Non-pigmented ciliary epithelial cell (primary cell): ENCODE measurements at regions not wholly inside any gene's neighbourhood (a gene's known extent, or its start where the extent isn't known, plus 50 kb on each side); places are given as distances from the start of the nearest gene placed in this dataset.

ENCODE experiments used
- DNase-seq: peaks from one replicate; pipeline ENCODE4 v3.0.0-alpha.2; 2010; ENCODE audit warnings: low read depth

DNA sequence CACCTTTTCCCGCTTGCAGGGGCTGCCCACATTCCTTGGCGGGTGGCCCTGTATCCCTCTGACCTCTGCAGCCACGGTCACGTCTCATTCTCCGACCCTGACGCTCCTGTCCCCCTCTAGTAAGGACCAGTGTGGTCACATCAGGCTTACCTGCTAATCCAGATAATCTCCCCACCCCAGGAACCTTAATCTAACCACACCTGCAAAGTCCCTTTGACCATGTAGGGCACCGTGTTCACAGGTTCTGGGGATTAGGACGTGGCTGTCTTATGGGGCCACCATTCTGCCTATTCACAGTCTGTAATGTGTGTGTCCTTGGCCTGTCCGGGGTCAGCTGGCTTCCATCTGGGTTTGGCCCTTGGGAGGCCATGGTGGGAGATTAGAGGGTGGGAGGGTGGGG lies 368.9 kb downstream of the AACS start:
- no peak for DNase-seq

DNA sequence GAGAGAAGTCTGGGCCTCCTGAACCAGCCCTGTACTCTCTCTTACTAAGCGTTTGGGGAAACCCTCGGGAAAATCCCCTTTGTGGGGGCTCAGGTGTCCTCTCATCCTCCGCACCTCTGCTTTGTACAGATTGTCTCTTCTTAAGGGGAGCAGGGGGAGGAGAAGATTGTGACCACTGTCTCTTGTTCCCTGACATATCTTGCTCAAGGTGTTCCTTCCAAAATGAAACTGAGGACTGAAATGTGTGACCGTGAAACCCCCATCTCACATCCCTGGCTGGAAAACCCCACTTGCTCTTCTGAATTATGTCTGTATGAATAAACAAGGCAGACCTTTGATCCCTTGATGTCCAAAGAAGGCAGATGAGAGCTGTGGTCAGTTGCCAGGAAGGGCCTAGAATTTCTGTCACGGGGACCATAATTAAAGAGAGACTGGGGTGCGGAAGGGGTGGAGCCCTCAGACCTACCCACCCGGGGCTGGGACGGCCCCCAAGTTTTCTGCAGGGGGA lies 369.8 kb downstream of the AACS start:
- no peak for DNase-seq

DNA sequence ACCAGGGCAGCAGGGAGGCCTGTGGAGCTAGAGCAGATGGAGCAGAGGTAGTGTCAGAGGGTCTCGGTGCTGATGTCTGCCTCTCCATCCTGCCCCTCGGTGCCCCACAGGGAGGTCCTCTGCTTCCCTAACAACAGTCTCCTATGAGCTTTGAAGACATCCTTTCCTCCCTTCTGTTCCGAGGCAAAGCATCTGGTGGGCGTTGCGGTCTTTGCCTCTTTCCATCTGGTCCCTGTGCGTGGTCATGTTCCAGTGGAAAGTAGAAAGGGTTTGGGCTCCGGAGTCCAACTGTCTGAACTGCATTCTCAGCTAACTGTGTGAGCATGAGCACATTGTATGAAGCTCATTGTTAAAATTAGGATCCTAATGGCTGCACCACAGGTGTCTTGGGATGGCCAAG lies 370.6 kb downstream of the AACS start:
- no peak for DNase-seq

DNA sequence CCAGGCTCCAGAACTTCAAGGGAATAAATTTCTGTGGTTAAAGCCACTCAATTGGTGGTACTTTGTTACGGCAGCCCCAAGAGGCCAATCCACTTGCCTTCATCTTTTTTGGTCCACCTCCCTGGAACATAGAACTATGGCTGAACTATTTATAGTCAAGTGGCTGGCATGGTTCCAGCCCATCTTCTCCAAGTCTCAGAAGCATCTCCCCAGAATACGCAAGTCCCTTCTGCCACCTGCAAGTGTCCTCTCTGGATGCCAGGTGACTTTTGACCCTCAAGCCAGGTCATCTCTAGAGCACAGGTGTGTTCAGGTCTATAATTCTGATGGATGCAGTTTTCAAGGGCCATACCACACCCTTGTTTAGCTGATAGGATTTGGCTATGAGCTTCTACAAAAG lies 371.5 kb downstream of the AACS start:
- no peak for DNase-seq

DNA sequence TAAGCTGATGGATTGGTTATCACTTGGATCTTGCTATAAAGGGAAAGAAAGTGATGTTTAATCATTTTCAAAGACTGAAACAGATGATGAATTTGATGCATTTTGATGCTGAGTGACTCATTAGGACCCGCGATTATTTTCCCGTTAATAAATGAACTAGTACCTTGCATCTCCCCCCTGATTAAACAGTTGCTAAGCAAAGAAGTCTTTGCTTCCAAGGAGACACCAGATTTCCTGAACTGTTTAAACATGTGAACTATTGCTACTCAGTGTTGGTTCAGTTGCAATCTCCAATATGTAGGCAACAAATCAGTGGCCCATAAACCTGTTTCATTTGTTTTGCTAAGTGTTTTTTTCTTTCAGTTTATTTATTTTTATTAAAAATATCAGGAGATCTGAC lies 375.2 kb downstream of the AACS start:
- DNase-seq = no peak

DNA sequence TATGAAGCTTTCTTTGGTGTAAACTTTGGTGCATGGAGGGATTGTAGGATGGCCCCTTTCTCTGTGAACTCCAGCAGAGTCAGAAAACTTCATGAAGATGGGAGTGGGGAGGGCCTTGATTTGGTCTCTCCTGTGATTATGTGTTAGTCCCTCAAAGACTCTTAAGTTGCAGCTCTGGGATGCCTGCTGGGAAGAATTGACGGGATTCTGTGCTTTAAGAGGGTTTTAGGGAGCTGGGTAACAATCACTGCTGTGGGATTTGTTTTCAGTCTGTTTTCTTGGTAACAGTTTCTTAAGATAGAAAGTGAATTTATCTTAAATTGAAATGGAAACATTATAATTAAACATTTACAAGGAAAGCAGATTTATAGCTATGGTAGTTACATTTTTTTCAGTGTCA lies 378.1 kb downstream of the AACS start:
- DNase-seq = no peak

DNA sequence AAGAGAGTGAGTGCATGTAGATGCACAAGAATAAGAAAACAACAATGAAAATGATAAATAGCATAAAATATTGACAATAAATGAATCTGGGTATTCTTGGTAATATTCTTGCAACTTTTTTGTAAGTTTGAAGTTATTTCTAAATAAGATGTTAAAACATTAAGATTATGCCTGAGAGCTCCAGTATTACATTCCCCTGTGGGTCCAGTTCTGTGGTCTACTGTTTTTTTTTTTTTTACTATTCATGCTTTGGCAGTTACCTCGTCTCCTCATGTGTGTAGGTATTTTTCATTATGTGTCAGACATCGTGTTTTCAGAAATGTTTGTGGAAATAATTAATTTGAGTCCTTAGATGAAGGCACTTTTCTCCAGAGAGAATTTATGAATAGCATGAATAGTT lies 386.2 kb downstream of the AACS start:
- no peak for DNase-seq

DNA sequence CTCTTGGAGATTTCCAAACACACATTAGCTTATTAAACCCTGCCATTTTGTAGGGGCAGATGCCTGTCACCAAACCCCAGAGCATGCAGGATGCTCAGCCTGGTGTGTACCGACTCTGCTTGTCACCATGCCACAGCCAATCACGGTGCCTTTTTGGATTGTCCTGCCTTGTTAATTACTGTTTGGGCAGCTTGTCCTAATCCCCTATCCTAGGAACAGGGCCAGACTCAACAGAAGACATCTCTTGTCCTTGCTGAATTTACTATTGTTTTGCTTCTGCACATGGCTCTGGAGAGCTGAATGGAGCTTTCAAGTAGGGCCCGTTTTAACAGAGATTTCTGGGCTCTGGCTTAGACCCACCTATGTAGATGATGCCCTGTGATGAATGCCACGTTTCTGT lies 388.5 kb downstream of the AACS start:
- no peak for DNase-seq

DNA sequence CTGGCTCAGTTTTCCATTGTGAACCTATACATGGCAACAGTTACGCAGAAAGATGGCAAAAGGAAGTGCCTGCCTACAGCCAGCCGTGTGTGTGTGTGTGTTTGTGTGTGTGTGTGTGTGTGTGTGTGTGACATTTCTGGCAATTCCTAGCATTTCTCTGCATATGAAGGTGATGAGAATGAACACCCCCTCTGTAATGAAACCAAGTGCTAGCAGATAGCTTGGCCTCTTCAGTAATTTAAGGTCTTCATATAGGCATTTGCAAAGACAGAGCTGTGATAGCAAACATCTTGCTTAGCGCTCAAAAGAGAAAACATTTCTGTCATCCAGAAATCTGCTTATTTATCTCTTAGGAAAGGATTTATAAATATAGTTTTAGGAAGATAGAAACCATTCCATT lies 389.1 kb downstream of the AACS start:
- no peak for DNase-seq

DNA sequence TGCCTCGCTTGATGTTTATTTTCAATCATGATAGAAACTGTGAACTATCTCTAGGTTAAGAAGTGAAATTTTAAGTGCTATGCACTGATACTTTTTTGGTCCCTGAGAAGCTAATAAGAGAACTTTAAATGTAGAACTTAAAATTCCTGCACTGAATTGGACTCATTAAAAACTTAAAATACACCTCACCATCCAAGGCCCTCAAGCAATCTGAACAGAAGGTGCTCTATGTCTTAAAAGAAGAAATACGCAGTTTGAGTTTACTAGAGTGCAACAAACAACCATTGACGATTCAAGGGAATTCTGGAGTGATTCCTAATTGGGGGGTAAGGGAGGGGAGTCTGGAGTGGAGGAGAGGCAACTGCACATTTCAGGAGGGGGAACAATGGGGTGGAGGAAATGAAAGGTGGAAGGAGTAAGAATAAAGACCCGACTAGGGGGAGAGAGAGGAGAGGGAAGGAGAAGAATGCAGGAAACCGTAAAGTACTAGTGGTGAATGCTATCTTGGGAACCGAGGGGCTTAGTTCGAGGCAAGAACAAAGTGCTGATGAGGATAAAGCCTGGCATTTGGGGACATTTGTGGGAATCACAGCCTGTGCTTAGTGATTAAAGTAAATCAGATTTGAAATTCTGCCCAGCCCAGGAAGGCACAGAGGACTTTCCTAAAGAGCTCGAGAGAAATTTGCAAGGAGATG lies 389.7 kb downstream of the AACS start:
- DNase-seq = no peak

DNA sequence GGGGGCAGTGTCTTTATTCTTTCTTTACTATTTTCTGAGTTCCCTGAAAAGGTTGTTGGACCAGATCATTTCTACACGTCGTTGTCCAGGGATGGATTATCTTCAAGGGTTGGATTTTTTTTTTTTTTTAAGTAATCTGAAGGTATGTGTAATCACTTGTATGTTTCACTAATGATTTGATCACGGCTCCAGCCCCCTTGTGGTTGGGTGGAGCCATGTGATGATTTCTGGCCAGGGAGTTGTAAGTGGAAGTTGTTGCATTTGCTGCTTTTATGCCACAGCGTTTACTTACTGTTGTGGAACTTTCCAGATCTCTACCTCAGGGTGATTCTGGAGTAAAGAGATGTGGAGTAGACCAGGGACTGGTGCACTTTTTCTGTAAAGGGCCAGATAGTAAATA lies 390.3 kb downstream of the AACS start:
- DNase-seq = no peak

DNA sequence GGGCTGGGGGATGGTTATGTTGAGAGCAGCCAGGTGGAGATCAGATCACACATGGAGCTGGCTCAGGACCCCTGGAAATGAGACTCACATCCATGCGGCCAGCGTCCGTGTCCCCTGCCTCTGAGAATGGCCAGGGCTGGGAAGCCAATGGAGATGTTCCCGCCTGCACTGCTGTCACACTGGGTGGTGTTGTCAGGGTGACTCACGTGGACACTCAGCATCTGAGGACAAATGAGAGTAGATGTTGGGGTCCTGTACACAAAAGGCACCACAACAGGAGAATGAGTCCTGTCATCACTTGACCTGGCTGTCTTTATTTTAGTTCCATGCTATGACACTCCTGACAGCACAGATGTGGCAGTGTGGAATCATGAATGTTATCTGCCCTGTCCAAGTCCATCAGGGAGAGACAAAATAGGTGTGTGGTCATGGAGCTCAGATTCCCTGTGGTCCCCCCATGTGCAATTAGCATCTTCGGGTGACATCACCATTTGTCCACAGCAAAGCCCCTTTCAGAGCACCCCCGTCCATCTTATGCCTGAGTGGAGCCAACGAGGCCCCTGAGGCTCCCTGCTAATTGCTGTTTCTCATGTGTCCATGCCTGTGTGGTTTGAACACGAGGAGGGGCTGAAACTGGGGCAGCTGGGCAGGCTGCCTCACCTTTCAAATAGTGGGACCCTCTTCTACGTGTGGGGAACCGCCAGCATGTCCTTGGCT lies 393.5 kb downstream of the AACS start:
- no peak for DNase-seq

DNA sequence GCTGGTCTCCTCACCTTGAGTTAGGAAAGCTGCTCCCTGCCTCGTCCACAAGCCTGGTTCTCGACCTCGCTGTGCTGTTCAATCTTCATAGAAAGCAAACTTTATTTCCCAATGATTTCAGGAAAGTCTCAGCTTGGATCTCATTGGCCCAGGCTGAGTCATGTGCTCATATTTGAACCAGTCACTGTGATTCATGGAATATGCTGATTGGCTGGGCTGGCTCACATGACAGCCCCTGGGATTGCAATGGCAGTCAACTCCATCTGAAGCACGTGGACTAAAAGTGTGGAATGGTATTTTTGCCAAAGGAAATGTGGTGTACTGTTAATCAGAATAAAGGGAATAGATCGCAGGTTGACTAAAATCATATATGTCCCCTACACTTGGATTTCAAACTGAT lies 396.6 kb downstream of the AACS start:
- DNase-seq = no peak

DNA sequence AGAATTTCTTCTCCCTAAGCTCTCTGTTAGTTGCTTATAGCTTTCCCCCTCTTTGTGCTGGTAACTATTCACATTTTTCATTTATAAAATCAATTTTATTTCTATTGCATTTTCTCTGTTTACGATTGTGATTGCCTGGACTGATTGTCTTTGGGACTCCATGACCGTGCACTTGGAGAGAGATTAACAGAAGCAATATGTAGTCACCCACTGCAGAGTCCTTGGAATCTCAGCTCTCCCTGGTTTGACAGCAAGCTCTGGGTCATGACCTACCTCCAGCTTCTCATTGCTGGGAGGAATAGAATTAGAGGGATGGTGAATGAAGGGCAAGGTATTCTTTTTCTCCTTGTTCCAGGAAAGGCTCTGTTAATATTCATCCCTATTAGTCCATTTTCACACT lies 398.2 kb downstream of the AACS start:
- DNase-seq = no peak

DNA sequence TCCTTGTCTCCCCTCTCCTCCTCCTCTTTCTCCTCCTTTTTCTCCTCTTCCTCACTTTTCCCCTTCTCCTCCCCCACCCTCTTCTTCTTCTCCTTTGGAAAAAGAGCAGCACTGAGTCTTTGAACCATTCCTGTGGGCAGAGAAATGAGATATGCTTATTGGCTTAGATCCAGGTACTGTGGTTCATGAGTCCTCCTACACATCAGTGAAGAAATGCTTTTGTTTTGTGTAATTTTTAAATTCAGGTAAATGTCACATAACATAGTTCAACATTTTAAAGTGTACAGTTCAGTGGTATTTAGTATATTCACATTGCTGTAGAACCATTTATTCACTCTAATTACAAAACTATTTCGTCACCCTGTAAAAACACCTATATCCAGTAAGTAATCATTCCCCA lies 402.1 kb downstream of the AACS start:
- DNase-seq = no peak

DNA sequence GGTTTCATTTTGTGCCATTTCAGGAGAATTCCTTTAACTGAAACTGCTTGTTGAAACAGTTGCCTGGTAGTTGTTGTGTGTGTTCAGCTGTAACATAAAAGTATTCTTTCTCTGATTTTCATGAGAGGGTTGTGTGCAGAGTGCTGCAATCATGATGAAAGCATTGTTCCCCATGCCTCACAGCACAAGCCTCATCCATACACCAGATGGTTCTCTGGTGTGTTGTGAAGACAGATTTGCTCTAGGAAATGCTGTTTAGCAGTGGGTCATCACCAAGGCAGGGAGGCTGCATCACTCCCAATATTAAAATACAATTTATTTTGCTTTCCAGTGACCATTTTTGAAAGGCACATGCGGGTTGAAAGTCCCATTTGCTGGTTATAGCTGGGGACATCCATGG lies 404.4 kb downstream of the AACS start:
- no peak for DNase-seq

DNA sequence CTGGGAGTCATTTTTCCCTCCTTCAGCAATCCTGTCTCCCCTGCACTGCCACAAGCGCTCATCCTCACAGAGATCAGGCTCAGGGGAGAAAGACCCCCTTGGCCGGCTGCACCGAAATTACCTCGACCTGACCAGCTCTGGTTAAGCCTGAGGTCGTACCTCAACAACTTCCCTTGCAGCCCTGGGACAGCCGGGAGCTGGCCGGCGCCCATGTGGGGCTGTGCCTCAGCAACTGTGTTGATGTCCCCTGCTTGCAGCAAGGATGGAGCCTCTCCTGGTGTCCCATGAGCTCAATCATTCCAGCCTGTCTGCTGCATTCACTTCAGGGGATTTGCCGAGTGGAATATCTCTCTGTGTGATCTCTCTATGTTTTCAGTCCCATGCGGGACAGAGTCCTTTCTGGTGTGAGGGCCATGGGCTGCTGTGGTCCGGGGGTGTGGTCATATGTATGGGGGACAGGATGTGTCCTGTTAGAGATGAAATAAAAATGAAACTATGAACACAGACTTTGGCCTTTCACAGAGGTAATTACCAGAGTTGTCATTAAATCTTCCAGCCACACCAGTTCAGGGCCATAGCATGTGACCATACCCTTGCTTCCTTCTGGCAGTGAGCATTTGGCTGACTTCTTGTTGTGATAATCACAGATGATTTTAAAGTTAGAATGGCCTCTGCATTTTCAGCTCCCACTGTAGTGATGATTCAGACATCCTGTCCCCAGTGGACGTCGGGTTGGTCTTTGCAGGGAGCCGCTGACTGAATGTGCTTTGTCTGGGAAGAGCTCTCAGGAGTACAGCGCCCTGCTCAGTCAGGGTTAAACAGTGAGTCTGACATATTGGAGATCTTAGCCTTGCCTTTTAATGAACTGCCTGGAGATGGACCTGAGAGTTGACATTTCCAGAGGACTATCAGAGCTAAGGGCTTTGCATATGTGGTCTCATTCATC lies 405.9 kb downstream of the AACS start:
- no peak for DNase-seq

DNA sequence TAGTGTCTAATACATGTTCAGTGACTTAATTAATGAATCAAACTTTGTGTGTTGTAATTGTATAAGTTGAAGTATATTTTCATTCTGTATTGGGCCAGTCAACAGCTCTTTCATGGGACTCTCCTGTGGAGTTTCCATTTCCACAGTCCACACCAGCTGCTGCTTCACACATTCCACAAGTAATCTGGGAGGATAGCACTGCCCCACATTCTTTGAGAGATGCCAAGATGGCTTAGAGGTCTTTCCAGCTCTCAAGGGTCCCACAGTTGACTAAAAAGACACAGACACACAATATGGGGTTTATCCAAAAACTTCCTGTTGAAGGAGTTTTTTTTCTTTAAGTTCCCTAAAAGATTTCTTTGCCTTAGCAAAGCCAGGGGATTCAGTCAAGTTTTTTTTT lies 408.3 kb downstream of the AACS start:
- no peak for DNase-seq

DNA sequence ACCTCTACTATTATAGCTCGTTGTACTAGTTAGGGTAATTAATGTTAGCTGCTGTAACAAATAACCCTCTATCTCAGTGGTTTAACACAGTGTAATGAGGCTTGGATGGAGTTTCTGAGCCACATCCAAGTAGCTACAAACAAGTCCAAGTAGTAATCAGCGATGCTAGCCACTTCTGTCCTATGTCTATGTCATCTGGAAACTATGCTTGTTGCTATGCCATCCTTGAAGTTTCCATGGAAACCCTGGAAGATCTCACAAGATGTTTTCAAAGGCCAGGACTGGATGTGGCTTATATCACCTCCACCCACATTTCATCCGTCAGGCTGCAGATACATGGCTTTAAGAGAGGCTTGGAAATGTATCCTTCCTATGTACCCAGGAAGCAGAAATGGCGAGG lies 422.1 kb downstream of the AACS start:
- DNase-seq = no peak

DNA sequence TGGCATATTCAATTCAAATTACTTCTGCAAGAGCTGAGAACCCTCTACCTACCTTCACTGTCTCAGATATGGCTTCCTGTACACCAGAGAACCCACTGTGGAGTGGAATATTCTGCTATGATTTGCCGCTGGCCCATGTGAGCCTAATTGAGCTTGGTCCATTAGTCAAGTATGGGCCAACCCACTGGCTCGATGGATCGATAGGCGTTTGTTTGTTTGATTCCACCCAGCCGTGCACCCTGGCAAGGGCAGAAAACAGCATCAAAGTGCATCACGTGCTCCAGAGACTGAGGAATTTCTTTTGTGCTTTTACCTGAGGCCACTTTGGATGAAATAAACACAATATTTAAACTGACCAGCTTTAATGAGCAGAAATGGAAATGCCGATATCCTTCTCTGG lies 426.3 kb downstream of the AACS start:
- DNase-seq = no peak

DNA sequence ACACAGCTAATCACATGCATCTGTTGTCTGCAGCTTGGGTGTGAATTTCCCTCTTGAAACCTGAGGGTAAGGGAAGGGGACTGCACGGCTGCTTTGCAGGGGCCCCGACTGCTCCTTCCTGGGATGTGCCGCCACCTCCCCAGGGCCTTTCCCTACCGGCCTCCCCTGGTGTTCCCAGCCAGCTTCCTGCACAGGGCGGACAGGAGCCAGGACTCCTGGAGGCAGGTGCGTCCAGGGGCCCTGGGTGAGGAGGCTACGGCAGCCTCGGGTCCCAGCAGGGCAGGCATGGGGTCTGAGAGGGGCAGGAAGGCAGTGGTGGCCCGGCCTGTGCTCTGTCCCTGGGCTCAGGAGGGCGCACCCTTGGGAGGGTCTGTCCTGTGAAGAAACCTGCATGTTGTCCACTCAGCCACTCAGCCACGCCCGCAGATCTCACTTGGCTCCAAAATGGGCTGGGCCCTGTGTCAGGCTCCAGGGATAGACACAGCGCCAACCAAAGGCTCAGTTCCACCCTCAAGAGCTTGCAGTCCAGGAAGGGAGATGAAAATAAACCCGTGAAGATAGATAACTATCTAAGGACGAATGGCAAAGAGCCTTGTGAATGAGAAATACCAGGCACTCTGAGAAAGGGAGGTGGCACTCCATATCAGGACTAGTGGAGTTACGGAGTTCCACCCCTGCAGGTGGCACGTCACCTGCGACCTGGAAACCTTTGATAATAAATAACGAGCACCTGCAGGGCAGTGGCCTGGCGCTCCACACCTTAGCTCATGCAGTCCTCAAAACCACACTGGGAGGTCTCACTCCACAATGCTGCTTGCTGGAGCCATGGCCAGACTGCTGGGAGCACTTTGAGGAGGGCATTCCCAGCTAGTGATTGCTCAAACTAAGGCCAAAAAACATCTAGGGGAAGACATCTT lies 427.4 kb downstream of the AACS start:
- no peak for DNase-seq
